HCT116 (cell line): ENCODE measurements at regions not wholly inside any gene's neighbourhood (a gene's known extent, or its start where the extent isn't known, plus 50 kb on each side); places are given as distances from the start of the nearest gene placed in this dataset.

Experiments used
- ATAC-seq: fragments of 200-7000 bp; cut with Tn5 transposase; 2 replicates; pipeline ENCODE4 v1.9.1; 2020; ENCODE audit warnings: mild to moderate bottlenecking, moderate library complexity
- BruUV-seq: library from RNA; stranded (reverse); fragments of 400-500 nt; replicated peaks from 2 replicates; lab custom pipeline; 2021; lab: Mats Ljungman, UMichigan
- CTCF ChIA-PET: fragments of 300-600 bp; sonication (Branson Sonifier 250); formaldehyde crosslinking; loops from one replicate; lab custom pipeline; 2021; ENCODE audit warnings: antibody characterized with exemption; lab: Charles Lee
- POLR2A ChIA-PET: fragments of 300-600, 350-600 bp; sonication (Branson Sonifier 250); formaldehyde crosslinking; loops from one replicate; lab custom pipeline; 2021; ENCODE audit warnings: antibody characterized with exemption; lab: Charles Lee
- RAD21 ChIA-PET, 2 experiments: fragments of 300-600 bp; sonication (Branson Sonifier 250); formaldehyde crosslinking; loops; one replicate each; lab custom pipeline; 2023; ENCODE audit warnings: low total read pairs in 2 of 2; ENCODE audit not compliant: uncharacterized antibody in 2 of 2, unreplicated experiment in 2 of 2, low non-redundant PET in 1 of 2; lab: Charles Lee
- DNase-seq: peaks from one replicate; pipeline ENCODE4 v3.0.0-alpha.2; 2010; ENCODE audit warnings: low read depth, low spot score
- H2AFZ ChIP-seq: fragments of 200-600 bp; shearing (Covaris generic), sonication (generic); 2 replicates; pipeline ENCODE4 v1.6.1; 2017; ENCODE audit warnings: low read depth, mixed run types, mixed read lengths, antibody characterized with exemption, low read length; ENCODE audit not compliant: poor library complexity, severe bottlenecking
- H3K27ac ChIP-seq: 2 replicates; pipeline ENCODE4 v1.5.1; 2012; ENCODE audit warnings: low read depth, low read length
- H3K27me3 ChIP-seq: fragments of 200-600 bp; sonication (generic); 2 replicates; pipeline ENCODE4 v1.6.1; 2016; ENCODE audit warnings: mixed run types, low read length, mixed read lengths; ENCODE audit not compliant: insufficient read depth
- H3K36me3 ChIP-seq, 2 experiments: fragments of 200-500 bp in 1 of 2; fragments of 200-600 bp in 1 of 2; sonication (Bioruptor generic) in 1 of 2; sonication (generic) in 1 of 2; 2 replicates each; pipeline versions ENCODE4 v1.5.1 to v1.6.1; 2014 to 2016; ENCODE audit warnings: low read length in 2 of 2, inconsistent platforms in 1 of 2, mixed read lengths in 1 of 2, mixed run types in 1 of 2; ENCODE audit not compliant: insufficient read depth in 2 of 2, control insufficient read depth in 1 of 2
- H3K4me1 ChIP-seq, 2 experiments: fragments of 200-600 bp in 1 of 2; sonication (generic) in 1 of 2; 2 replicates each; pipeline versions ENCODE4 v1.5.1 to v1.6.1; 2012 to 2017; ENCODE audit warnings: low read length in 2 of 2, inconsistent platforms in 1 of 2, mild to moderate bottlenecking in 1 of 2, mixed read lengths in 1 of 2, mixed run types in 1 of 2, moderate library complexity in 1 of 2; ENCODE audit not compliant: insufficient read depth in 2 of 2, control insufficient read depth in 1 of 2
- H3K4me2 ChIP-seq: fragments of 200-600 bp; sonication (generic); 2 replicates; pipeline ENCODE4 v1.6.1; 2017; ENCODE audit warnings: mixed run types, low read length, mixed read lengths
- H3K4me3 ChIP-seq, 2 experiments: fragments of 200-600 bp in 1 of 2; sonication (generic) in 1 of 2; replicated peaks in 1 of 2; 2 replicates each; pipeline ENCODE4 v1.5.1; 2011 to 2016; ENCODE audit warnings: low read length in 2 of 2, control low read depth in 1 of 2, low read depth in 1 of 2, mild to moderate bottlenecking in 1 of 2, mixed read lengths in 1 of 2, mixed run types in 1 of 2
- H3K79me2 ChIP-seq: fragments of 200-600 bp; sonication (generic); 2 replicates; pipeline ENCODE4 v1.6.1; 2017; ENCODE audit warnings: mild to moderate bottlenecking, mixed run types, low read length, moderate library complexity, mixed read lengths; ENCODE audit not compliant: insufficient read depth
- H3K9ac ChIP-seq: fragments of 200-600 bp; sonication (generic); 2 replicates; pipeline ENCODE4 v1.6.1; 2016; ENCODE audit warnings: low read length, mixed read lengths
- H3K9me2 ChIP-seq: fragments of 200-600 bp; sonication (generic), shearing (Covaris generic); 2 replicates; pipeline ENCODE4 v1.6.1; 2017; ENCODE audit warnings: mixed run types, mild to moderate bottlenecking, moderate library complexity; ENCODE audit not compliant: insufficient read depth
- H3K9me3 ChIP-seq, 2 experiments: fragments of 200-500 bp in 1 of 2; fragments of 200-600 bp in 1 of 2; sonication (Bioruptor generic) in 1 of 2; sonication (generic) in 1 of 2; 2 replicates each; pipeline ENCODE4 v1.6.1; 2014 to 2017; ENCODE audit warnings: low read length in 2 of 2, mixed read lengths in 2 of 2, inconsistent platforms in 1 of 2, low read depth in 1 of 2, mild to moderate bottlenecking in 1 of 2, mixed run types in 1 of 2, moderate library complexity in 1 of 2; ENCODE audit not compliant: control insufficient read depth in 1 of 2, insufficient read depth in 1 of 2
- H4K20me1 ChIP-seq: fragments of 200-600 bp; sonication (generic), shearing (Covaris generic); 2 replicates; pipeline ENCODE4 v1.6.1; 2017; ENCODE audit warnings: mixed run types, mild to moderate bottlenecking, moderate library complexity; ENCODE audit not compliant: insufficient read depth
- CEBPB ChIP-seq: IDR thresholded peaks from 2 replicates; pipeline ENCODE4 v1.6.1; 2012; ENCODE audit warnings: low read depth
- EZH2 ChIP-seq: fragments of 200-600 bp; sonication (generic); IDR thresholded peaks from 2 replicates; pipeline ENCODE4 v1.6.1; 2017; ENCODE audit warnings: antibody characterized with exemption, mixed run types
- FOSL1 ChIP-seq: IDR thresholded peaks from 2 replicates; pipeline ENCODE4 v1.6.1; 2012; ENCODE audit warnings: low read depth
- RAD21 ChIP-seq: IDR thresholded peaks from 2 replicates; pipeline ENCODE4 v1.6.1; 2012; ENCODE audit warnings: low read depth, mild to moderate bottlenecking
- REST ChIP-seq: IDR thresholded peaks from 2 replicates; pipeline ENCODE4 v1.6.1; 2012; ENCODE audit warnings: low read depth
- ZFX ChIP-seq: fragments of 450-650 bp; IDR thresholded peaks from 2 replicates; pipeline ENCODE4 v1.6.1; 2017
- ZNF274 ChIP-seq: fragments of 200-500 bp; sonication (Bioruptor generic); IDR thresholded peaks from 2 replicates; pipeline ENCODE4 v1.6.1; 2014; ENCODE audit warnings: mild to moderate bottlenecking, low read depth, low read length, inconsistent platforms
- intact Hi-C: fragments of 100-400 bp; cut with micrococcal nuclease; formaldehyde crosslinking; loops from 2 replicates; pipeline ENCODE4 v1.10.0; 2022
- TF ChIP-seq, protein P1 (sequence below), 3 experiments: fragments of 200-600 bp in 1 of 3; sonication (generic) in 1 of 3; IDR thresholded peaks in 2 of 3; conservative IDR thresholded peaks in 1 of 3; 2 replicates each; pipeline ENCODE4 v1.5.1; 2012 to 2017; ENCODE audit warnings: low read depth in 2 of 3, low read length in 2 of 3, antibody characterized with exemption in 1 of 3, borderline replicate concordance in 1 of 3, control low read depth in 1 of 3, mild to moderate bottlenecking in 1 of 3, mixed read lengths in 1 of 3, mixed run types in 1 of 3, moderate library complexity in 1 of 3; ENCODE audit not compliant: insufficient read depth in 1 of 3

- TF ChIP-seq EZH2 = no peak
- TF ChIP-seq ZFX = no peak
- TF ChIP-seq FOSL1 = no peak
- no peak for TF ChIP-seq RAD21
- no peak for TF ChIP-seq ZNF274
- no peak for TF ChIP-seq REST
- no peak for TF ChIP-seq CEBPB
- TF ChIP-seq, all 23 proteins: peak for 0
- ChIA-PET CTCF (no interaction called here), RAD21 (no interaction called here), POLR2A (no interaction called here)
- Histone ChIP-seq H3K4me1 (no peaks in the 10 kb centered on the region), H3K27ac (no peak overlapping the region), H3K9ac (no peak overlapping the region), H4K20me1 (no peaks in the 10 kb centered on the region), H3K27me3 (no peaks in the 10 kb centered on the region), H3K79me2 (no peaks in the 10 kb centered on the region), H3K36me3 (no peaks in the 10 kb centered on the region), H3K9me2 (no peaks in the 10 kb centered on the region), H3K4me3 (no peak overlapping the region), H3K4me2 (no peak overlapping the region), H3K9me3 (peaks cover 16 to 18% of the 10 kb centered on the region in 2 experiments; a peak in 2 of 4 replicates), H2AFZ (no peak overlapping the region)
- DNase-seq (no peak), ATAC-seq (no peak)
- intact Hi-C loops = no loop called here
- BruUV-seq = no TSS peak
Measured at GRCh38 chr6:68410021-68410420, 225.1 kb upstream of the ADGRB3 start.

GRCh38 chr6:68400396-68400795 is 234.7 kb upstream of the ADGRB3 start:
- ChIA-PET CTCF (no interaction called here), POLR2A (no interaction called here), RAD21 (no interaction called here)
- Histone ChIP-seq H4K20me1 (no peaks in the 10 kb centered on the region), H3K27ac (no peak overlapping the region), H3K4me2 (no peak overlapping the region), H2AFZ (no peak overlapping the region), H3K9ac (no peak overlapping the region), H3K4me3 (no peak overlapping the region), H3K79me2 (no peaks in the 10 kb centered on the region), H3K27me3 (no peaks in the 10 kb centered on the region), H3K36me3 (no peaks in the 10 kb centered on the region), H3K4me1 (no peaks in the 10 kb centered on the region), H3K9me3 (peaks cover 5 to 20% of the 10 kb centered on the region in 2 experiments; a peak in 2 of 4 replicates), H3K9me2 (no peaks in the 10 kb centered on the region)
- ATAC-seq (no peak), DNase-seq (no peak)
- no TSS peak for BruUV-seq
- TF ChIP-seq EZH2 = no peak
- TF ChIP-seq, protein P1, sequence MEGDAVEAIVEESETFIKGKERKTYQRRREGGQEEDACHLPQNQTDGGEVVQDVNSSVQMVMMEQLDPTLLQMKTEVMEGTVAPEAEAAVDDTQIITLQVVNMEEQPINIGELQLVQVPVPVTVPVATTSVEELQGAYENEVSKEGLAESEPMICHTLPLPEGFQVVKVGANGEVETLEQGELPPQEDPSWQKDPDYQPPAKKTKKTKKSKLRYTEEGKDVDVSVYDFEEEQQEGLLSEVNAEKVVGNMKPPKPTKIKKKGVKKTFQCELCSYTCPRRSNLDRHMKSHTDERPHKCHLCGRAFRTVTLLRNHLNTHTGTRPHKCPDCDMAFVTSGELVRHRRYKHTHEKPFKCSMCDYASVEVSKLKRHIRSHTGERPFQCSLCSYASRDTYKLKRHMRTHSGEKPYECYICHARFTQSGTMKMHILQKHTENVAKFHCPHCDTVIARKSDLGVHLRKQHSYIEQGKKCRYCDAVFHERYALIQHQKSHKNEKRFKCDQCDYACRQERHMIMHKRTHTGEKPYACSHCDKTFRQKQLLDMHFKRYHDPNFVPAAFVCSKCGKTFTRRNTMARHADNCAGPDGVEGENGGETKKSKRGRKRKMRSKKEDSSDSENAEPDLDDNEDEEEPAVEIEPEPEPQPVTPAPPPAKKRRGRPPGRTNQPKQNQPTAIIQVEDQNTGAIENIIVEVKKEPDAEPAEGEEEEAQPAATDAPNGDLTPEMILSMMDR (IDR thresholded peaks at IDR 0.05 in 2 of 3, conservative IDR thresholded peaks at IDR 0.05 in 1 of 3; ENCODE audit: borderline replicate concordance in 1 of 3, insufficient read depth in 1 of 3, low read depth in 2 of 3, low read length in 2 of 3) = peak in 2 of 3 experiments; percentile 15 to 24; a peak in 3 of 6 replicates
- intact Hi-C loops = no loop called here
